ENCODE measurements at regions not wholly inside any gene's neighbourhood (a gene's known extent, or its start where the extent isn't known, plus 50 kb on each side); places are given as distances from the start of the nearest gene placed in this dataset.

DNA sequence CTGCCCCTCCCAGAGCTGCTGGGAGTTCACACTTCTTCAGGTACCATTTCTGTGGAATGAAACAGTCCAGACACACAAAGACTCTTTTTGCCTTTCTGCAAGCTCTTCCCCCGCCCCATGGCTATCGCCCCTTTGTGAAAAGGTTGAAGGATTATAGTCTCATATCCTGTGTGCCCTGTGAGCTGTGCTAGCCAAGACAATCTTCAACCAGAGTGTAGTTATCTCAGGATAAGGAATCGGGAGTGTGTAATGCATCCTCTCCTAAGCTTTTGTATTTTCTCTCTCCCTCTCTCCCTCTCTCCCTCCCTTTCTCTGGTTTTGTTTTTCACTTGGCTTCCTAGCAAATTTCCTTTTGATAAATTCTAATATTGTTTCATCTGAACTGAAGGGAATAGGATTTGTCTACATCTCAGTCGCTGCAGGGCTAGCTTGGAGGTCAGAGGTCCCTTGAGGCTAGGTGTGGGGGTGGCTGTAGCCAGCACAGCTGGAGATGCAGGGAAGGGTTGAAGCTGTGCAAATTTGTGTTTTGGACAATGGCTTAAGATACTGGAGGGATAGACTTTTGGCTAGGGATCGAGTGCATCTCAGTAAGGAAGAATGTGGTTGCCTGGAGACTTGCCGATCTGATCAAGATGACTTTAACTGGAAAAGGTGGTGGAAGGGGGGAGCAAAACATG, 74.6 kb upstream of the NALF2 start:
- TF ChIP-seq CTCF (IDR thresholded peaks at IDR 0.05 in 8 of 11, conservative IDR thresholded peaks at IDR 0.05 in 3 of 11) (no peak), POLR2AphosphoS5 (IDR thresholded peaks at IDR 0.05) (no peak), POLR2A (IDR thresholded peaks at IDR 0.05) (no peak)
